PC-9 (cell line): ENCODE measurements at regions not wholly inside any gene's neighbourhood (a gene's known extent, or its start where the extent isn't known, plus 50 kb on each side); places are given as distances from the start of the nearest gene placed in this dataset.

ENCODE experiments used
- BruUV-seq: library from RNA; stranded (reverse); fragments of 400-500 nt; replicated peaks from 2 replicates; lab custom pipeline; 2021; lab: Mats Ljungman, UMichigan
- CTCF ChIA-PET: fragments of 300-600 bp; sonication (Branson Sonifier 250); formaldehyde crosslinking; loops from one replicate; lab custom pipeline; 2022; ENCODE audit warnings: antibody characterized with exemption; lab: Charles Lee
- POLR2A ChIA-PET: fragments of 300-600 bp; sonication (Branson Sonifier 250); formaldehyde crosslinking; loops from one replicate; lab custom pipeline; 2022; ENCODE audit warnings: antibody characterized with exemption; ENCODE audit not compliant: unreplicated experiment; lab: Charles Lee
- DNase-seq, 2 experiments: peaks; one replicate each; pipeline versions ENCODE4 v3.0.0 to v3.0.0-alpha.2; 2015 to 2022; ENCODE audit warnings: mixed read lengths in 1 of 2
- H2AFZ ChIP-seq: fragments of 200-600 bp; sonication (generic); 2 replicates; pipeline ENCODE4 v1.8.1; 2017; ENCODE audit warnings: antibody characterized with exemption
- H3F3A ChIP-seq: fragments of 200-600 bp; sonication (generic); 2 replicates; pipeline ENCODE4 v1.8.1; 2017; ENCODE audit warnings: antibody characterized with exemption, mild to moderate bottlenecking, low read depth; ENCODE audit not compliant: insufficient read depth
- H3K27ac ChIP-seq: fragments of 200-600 bp; sonication (generic); 2 replicates; pipeline ENCODE4 v1.6.1; 2016; ENCODE audit warnings: mixed run types
- H3K27me3 ChIP-seq: fragments of 200-600 bp; sonication (generic); 2 replicates; pipeline ENCODE4 v1.6.1; 2016; ENCODE audit warnings: low read depth, mixed run types; ENCODE audit not compliant: insufficient read depth
- H3K36me3 ChIP-seq: fragments of 200-600 bp; sonication (generic); 2 replicates; pipeline ENCODE4 v1.6.1; 2016; ENCODE audit warnings: low read depth, mixed run types
- H3K4me1 ChIP-seq: fragments of 200-600 bp; sonication (generic); replicated peaks from 2 replicates; pipeline ENCODE4 v1.6.1; 2016; ENCODE audit warnings: mixed run types; ENCODE audit not compliant: insufficient read depth
- H3K4me2 ChIP-seq: fragments of 200-600 bp; sonication (generic); 2 replicates; pipeline ENCODE4 v1.6.1; 2017; ENCODE audit warnings: mixed run types
- H3K4me3 ChIP-seq: fragments of 200-600 bp; sonication (generic); 2 replicates; pipeline ENCODE4 v1.6.1; 2016; ENCODE audit warnings: mixed run types
- H3K79me2 ChIP-seq: fragments of 200-600 bp; sonication (generic); 2 replicates; pipeline ENCODE4 v1.6.1; 2017; ENCODE audit warnings: low read depth, mixed run types
- H3K9me2 ChIP-seq: fragments of 200-600 bp; sonication (generic); 2 replicates; pipeline ENCODE4 v1.8.1; 2017; ENCODE audit warnings: mild to moderate bottlenecking; ENCODE audit not compliant: insufficient read depth
- H3K9me3 ChIP-seq: fragments of 200-600 bp; sonication (generic); 2 replicates; pipeline ENCODE4 v1.8.1; 2016; ENCODE audit warnings: low read depth; ENCODE audit not compliant: insufficient read depth
- H4K20me1 ChIP-seq: fragments of 200-600 bp; sonication (generic); 2 replicates; pipeline ENCODE4 v1.8.1; 2017; ENCODE audit not compliant: insufficient read depth
- EZH2 ChIP-seq: fragments of 200-600 bp; sonication (generic); IDR thresholded peaks from 2 replicates; pipeline ENCODE4 v1.8.0; 2017; ENCODE audit warnings: antibody characterized with exemption, low read depth
- intact Hi-C: fragments of 100-400 bp; cut with micrococcal nuclease; formaldehyde crosslinking; loops from one replicate; pipeline ENCODE4 v1.10.0; 2022; ENCODE audit not compliant: unreplicated experiment
- TF ChIP-seq, protein P1 (sequence below): fragments of 200-600 bp; sonication (generic); conservative IDR thresholded peaks from 2 replicates; pipeline ENCODE4 v1.6.1; 2017; ENCODE audit warnings: mixed run types, antibody characterized with exemption, mild to moderate bottlenecking, moderate library complexity

DNA sequence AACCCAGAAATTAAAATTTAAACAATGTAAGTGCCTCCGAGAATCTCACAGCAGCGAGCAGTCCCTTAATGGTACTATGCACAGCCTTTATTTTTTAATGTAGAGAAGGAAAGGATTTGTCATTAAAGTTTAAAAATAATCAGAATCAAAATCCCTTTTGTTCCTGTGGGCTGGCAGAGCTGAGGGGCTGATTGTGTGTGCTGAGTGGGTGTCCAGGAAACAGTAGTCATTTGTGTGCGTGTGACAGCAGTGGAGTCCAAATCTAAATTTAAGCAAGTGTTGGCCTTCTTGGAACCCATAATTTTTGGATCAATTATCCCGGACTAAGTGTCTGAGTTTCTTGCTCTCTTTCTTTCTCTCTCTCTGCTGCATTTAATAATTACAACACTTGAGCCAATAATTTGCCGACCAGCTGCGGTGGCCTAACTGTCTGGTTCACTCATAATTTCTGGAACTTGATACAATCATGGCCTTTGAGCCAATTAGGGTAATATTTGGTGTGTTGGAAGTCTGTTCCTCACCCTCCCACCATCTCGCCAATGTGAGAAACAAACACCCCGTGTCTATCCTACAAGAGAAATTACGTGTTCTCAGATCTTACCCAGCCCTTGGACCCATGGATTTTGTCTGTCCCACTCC, 528.0 kb downstream of the SOX6 start:
- Histone ChIP-seq H3K4me3 (no peak overlapping the region), H3K9me3 (no peaks in the 10 kb centered on the region), H3K79me2 (no peaks in the 10 kb centered on the region), H3K4me1 (peaks cover 14% of the 10 kb centered on the region), H2AFZ (no peak overlapping the region), H3K27ac (no peak overlapping the region), H3K4me2 (no peak overlapping the region), H3K9me2 (no peaks in the 10 kb centered on the region), H3K27me3 (no peaks in the 10 kb centered on the region), H3F3A (no peaks in the 10 kb centered on the region), H3K36me3 (no peaks in the 10 kb centered on the region), H4K20me1 (no peaks in the 10 kb centered on the region)
- ChIA-PET POLR2A (interaction anchor here (0.6 kb wide), 1 partner anchor 870 kb away, joined by 3 read pairs; no protein-coding TSS in a partner anchor), CTCF (no interaction called here)
- TF ChIP-seq, protein P1, sequence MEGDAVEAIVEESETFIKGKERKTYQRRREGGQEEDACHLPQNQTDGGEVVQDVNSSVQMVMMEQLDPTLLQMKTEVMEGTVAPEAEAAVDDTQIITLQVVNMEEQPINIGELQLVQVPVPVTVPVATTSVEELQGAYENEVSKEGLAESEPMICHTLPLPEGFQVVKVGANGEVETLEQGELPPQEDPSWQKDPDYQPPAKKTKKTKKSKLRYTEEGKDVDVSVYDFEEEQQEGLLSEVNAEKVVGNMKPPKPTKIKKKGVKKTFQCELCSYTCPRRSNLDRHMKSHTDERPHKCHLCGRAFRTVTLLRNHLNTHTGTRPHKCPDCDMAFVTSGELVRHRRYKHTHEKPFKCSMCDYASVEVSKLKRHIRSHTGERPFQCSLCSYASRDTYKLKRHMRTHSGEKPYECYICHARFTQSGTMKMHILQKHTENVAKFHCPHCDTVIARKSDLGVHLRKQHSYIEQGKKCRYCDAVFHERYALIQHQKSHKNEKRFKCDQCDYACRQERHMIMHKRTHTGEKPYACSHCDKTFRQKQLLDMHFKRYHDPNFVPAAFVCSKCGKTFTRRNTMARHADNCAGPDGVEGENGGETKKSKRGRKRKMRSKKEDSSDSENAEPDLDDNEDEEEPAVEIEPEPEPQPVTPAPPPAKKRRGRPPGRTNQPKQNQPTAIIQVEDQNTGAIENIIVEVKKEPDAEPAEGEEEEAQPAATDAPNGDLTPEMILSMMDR, result no peak
- TF ChIP-seq EZH2, result no peak
- intact Hi-C loops, result no loop called here
- no TSS peak for BruUV-seq
- DNase-seq, result no peak

DNA sequence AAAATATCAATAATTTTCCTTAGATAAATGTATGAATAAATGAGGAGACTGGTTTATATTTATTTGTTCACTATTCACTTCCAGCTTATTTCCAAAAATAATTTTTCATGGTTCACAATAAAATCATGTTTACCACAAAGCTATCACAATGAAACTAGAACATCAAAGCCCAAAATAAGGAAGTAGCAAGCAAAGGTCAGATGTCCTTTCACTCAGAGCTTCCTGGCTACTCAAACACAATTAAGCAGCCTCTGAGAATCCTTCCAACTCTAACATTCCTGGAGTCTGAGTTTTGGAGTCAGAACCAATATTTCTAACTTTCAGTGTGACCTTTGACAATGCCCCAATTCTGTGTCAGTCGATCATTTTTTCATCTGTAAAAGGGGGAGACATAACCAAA, 527.0 kb downstream of the SOX6 start:
- Histone ChIP-seq H3K27me3 (no peaks in the 10 kb centered on the region), H3K36me3 (no peaks in the 10 kb centered on the region), H3K9me3 (no peaks in the 10 kb centered on the region), H3K4me2 (no peak overlapping the region), H2AFZ (no peak overlapping the region), H3K4me1 (peaks cover 14% of the 10 kb centered on the region), H4K20me1 (no peaks in the 10 kb centered on the region), H3F3A (no peaks in the 10 kb centered on the region), H3K79me2 (no peaks in the 10 kb centered on the region), H3K9me2 (no peaks in the 10 kb centered on the region), H3K27ac (no peak overlapping the region), H3K4me3 (no peak overlapping the region)
- intact Hi-C loops, result no loop called here
- ChIA-PET POLR2A (interaction anchor here (0.6 kb wide), 1 partner anchor 869 kb away, joined by 3 read pairs; no protein-coding TSS in a partner anchor), CTCF (no interaction called here)
- DNase-seq, result no peak
- TF ChIP-seq EZH2, result no peak
- no TSS peak for BruUV-seq

DNA sequence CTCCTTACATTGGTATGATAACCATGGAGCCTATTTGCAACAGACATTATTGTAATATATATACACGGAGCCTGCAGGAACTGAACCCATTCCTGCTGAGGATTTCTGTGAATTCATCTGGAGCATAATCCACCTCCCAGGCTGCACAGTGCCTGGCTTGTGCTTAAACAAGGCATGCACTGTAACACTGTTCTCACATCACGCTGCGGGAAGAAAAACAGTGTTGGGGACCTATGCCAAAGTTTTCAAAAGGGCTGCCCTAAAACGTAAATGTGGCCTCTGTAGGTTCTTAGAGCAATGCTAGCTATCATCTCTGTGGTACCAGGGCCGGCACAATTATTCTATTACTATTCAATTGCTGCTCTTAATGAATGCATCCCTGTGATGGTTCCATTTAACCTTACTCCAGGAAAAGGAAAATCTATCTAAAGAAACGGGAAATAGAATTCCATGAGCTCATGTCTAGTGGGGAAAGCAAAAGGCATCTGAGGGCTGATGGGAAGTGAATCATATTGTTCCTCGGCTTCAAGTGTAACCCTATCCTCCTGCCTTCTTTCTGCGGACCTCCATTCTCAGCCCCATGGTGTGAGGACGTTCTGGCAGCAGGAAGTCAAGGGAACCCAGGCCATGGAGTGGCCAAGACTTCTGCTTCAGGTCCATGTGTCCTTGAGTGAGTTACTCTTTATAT, 525.5 kb downstream of the SOX6 start:
- no peaks in the 10 kb centered on the region for H3F3A ChIP-seq
- no peak overlapping the region for H3K27ac ChIP-seq
- intact Hi-C loops, result no loop called here
- no peaks in the 10 kb centered on the region for H3K9me2 ChIP-seq
- H2AFZ ChIP-seq, result no peak overlapping the region
- CTCF ChIA-PET, result no interaction called here
- no peaks in the 10 kb centered on the region for H3K36me3 ChIP-seq
- no TSS peak for BruUV-seq
- no peaks in the 10 kb centered on the region for H3K9me3 ChIP-seq
- peaks cover 14% of the 10 kb centered on the region for H3K4me1 ChIP-seq
- no peaks in the 10 kb centered on the region for H3K27me3 ChIP-seq
- POLR2A ChIA-PET, result interaction anchor here (0.7 kb wide), 1 partner anchor 16 kb away, joined by 5 read pairs; no protein-coding TSS in a partner anchor
- no peaks in the 10 kb centered on the region for H3K79me2 ChIP-seq
- TF ChIP-seq, protein P1, result no peak
- TF ChIP-seq EZH2, result no peak
- H4K20me1 ChIP-seq, result no peaks in the 10 kb centered on the region
- H3K4me2 ChIP-seq, result no peak overlapping the region
- DNase-seq, result no peak
- H3K4me3 ChIP-seq, result no peak overlapping the region
